Pulmonary artery endothelial cell (primary cell): ENCODE measurements at regions not wholly inside any gene's neighbourhood (a gene's known extent, or its start where the extent isn't known, plus 50 kb on each side); places are given as distances from the start of the nearest gene placed in this dataset.
"Not testable (repeated sequence)": the region's sequence is repeated elsewhere in the genome, so short reads cannot be mapped to it uniquely, and the experiment has no call there.

Experiments used
- DNase-seq: peaks from one replicate; pipeline ENCODE4 v3.0.0-alpha.2; 2011; ENCODE audit warnings: low read depth, low spot score

GRCh38 chr2:188645986-188646385 lies 328.2 kb upstream of the COL3A1 start:
- DNase-seq = no peak

GRCh38 chr2:188647430-188648070 lies 326.6 kb upstream of the COL3A1 start:
- no peak for DNase-seq

- no peak for DNase-seq
Observed at GRCh38 chr2:188659656-188660406, 314.3 kb upstream of the COL3A1 start.

GRCh38 chr2:188663301-188663700 lies 310.9 kb upstream of the COL3A1 start:
- no peak for DNase-seq

- no peak for DNase-seq
Observed at GRCh38 chr2:188664416-188664815, 309.8 kb upstream of the COL3A1 start.

- no peak for DNase-seq
Observed at GRCh38 chr2:188664951-188665595, 309.1 kb upstream of the COL3A1 start.

- DNase-seq = no peak
Observed at GRCh38 chr2:188665727-188666304, 308.4 kb upstream of the COL3A1 start.

- DNase-seq = no peak
Observed at GRCh38 chr2:188666503-188666902, 307.7 kb upstream of the COL3A1 start.

- no peak for DNase-seq
Observed at GRCh38 chr2:188668017-188668680, 306.0 kb upstream of the COL3A1 start.

- DNase-seq = no peak
Observed at GRCh38 chr2:188675391-188676009, 298.7 kb upstream of the COL3A1 start.

GRCh38 chr2:188676010-188676400 lies 298.2 kb upstream of the COL3A1 start:
- DNase-seq = no peak

GRCh38 chr2:188677142-188677541 lies 297.0 kb upstream of the COL3A1 start:
- DNase-seq = no peak

GRCh38 chr2:188678882-188679281 lies 295.3 kb upstream of the COL3A1 start:
- no peak for DNase-seq

GRCh38 chr2:188682838-188683237 lies 291.3 kb upstream of the COL3A1 start:
- no peak for DNase-seq

GRCh38 chr2:188684795-188685194 lies 289.4 kb upstream of the COL3A1 start:
- no peak for DNase-seq

- no peak for DNase-seq
Observed at GRCh38 chr2:188693111-188693510, 281.1 kb upstream of the COL3A1 start.

GRCh38 chr2:188693771-188694170 lies 280.4 kb upstream of the COL3A1 start:
- no peak for DNase-seq

GRCh38 chr2:188695953-188696352 lies 278.2 kb upstream of the COL3A1 start:
- no peak for DNase-seq

- not testable (repeated sequence) for DNase-seq
Observed at GRCh38 chr2:188698151-188698550, 276.0 kb upstream of the COL3A1 start.

GRCh38 chr2:188701836-188702235 lies 272.3 kb upstream of the COL3A1 start:
- DNase-seq = no peak

GRCh38 chr2:188705191-188705590 lies 269.0 kb upstream of the COL3A1 start:
- no peak for DNase-seq
